ENCODE measurements at regions not wholly inside any gene's neighbourhood (a gene's known extent, or its start where the extent isn't known, plus 50 kb on each side); places are given as distances from the start of the nearest gene placed in this dataset.
A peak's percentile ranks its signal among the peaks of the same experiment; 100 is the strongest.
"Not testable (repeated sequence)": the region's sequence is repeated elsewhere in the genome, so short reads cannot be mapped to it uniquely, and the experiment has no call there.

GRCh38 chr21:13854638-13855037 lies 245.1 kb downstream of the POTED start:
- Histone ChIP-seq H3K27ac (no peak overlapping the region), H3K4me3 (no peak overlapping the region), H3K27me3 (no peaks in the 10 kb centered on the region), H3K36me3 (no peaks in the 10 kb centered on the region), H3K9me3 (no peaks in the 10 kb centered on the region), H3K4me1 (no peaks in the 10 kb centered on the region)
- DNase-seq (no peak), ATAC-seq (no peak), FAIRE-seq (no peak)
- intact Hi-C loops (cut with DNase I), result no loop called here
- WGBS, 2 donors, result 76 to 81% methylated on average over 7 of the region's 7 CpGs
- TF ChIP-seq, protein P1, sequence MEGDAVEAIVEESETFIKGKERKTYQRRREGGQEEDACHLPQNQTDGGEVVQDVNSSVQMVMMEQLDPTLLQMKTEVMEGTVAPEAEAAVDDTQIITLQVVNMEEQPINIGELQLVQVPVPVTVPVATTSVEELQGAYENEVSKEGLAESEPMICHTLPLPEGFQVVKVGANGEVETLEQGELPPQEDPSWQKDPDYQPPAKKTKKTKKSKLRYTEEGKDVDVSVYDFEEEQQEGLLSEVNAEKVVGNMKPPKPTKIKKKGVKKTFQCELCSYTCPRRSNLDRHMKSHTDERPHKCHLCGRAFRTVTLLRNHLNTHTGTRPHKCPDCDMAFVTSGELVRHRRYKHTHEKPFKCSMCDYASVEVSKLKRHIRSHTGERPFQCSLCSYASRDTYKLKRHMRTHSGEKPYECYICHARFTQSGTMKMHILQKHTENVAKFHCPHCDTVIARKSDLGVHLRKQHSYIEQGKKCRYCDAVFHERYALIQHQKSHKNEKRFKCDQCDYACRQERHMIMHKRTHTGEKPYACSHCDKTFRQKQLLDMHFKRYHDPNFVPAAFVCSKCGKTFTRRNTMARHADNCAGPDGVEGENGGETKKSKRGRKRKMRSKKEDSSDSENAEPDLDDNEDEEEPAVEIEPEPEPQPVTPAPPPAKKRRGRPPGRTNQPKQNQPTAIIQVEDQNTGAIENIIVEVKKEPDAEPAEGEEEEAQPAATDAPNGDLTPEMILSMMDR (IDR thresholded peaks at IDR 0.05), result no peak

- ATAC-seq; H3K27ac ChIP-seq; H3K4me3 ChIP-seq; DNase-seq; H3K36me3 ChIP-seq; intact Hi-C loops (cut with DNase I); H3K9me3 ChIP-seq; H3K4me1 ChIP-seq; H3K27me3 ChIP-seq; FAIRE-seq: not testable (repeated sequence)
- WGBS, 2 donors, result 73 to 78% methylated on average over 7 of the region's 7 CpGs
These were observed 241.2 kb downstream of the POTED start for GRCh38 chr21:13850808-13851207.

DNA sequence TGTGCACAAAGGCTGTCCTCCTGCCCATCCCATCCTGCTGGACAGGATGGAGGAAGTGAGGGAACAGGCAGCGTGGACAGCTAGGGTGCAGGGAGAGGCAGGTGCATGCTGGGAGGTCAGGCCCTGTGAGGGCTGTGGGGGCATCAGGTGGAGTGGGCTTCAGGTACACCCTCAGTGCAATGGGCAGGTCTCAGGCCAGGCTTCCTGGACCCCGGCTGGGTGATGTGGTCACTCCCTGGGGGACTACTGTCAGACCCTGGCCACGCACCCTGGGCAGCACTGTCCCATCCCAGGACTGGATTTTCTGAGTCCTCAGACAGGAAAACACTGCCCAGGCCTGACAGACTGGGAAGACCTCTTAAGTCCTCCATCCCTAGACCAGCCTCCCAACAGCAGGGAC lies 239.9 kb downstream of the POTED start:
- ATAC-seq; H3K36me3 ChIP-seq; H3K4me3 ChIP-seq; H3K27ac ChIP-seq; FAIRE-seq; intact Hi-C loops (cut with DNase I); H3K9me3 ChIP-seq; H3K4me1 ChIP-seq; H3K27me3 ChIP-seq: not testable (repeated sequence)
- peak in 1 of 6 donors; percentile 54 for DNase-seq
- 62 to 76% methylated on average over 3 of the region's 3 CpGs for WGBS, 2 donors

DNA sequence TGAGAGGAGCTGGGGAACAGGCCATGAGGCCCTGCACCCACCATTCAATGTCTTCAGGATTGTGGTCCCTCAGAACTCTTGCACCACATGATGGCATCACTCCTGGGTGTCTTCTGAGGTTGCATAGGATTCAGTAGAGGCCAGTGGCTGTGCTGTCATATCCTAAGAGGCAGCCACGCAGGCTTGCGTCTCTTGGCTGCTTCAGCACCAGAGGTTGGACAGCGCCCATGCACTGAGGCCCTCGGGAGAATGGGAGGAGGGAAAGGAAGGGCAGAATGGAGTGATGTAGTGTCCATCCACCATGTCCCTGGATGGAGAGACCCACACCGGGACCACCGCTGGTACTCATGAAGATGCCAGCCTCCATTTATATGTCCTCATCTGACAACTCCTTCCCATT lies 237.1 kb downstream of the POTED start:
- H3K27me3 ChIP-seq; H3K9me3 ChIP-seq; DNase-seq; H3K4me3 ChIP-seq; FAIRE-seq; intact Hi-C loops (cut with DNase I); H3K36me3 ChIP-seq; ATAC-seq; H3K27ac ChIP-seq; H3K4me1 ChIP-seq: not testable (repeated sequence)
- WGBS, 2 donors, result 38 to 50% methylated on average over 4 to 6 of the region's 6 CpGs

GRCh38 chr21:13844574-13844973 lies 235.0 kb downstream of the POTED start:
- H3K4me3 ChIP-seq; H3K27me3 ChIP-seq; H3K36me3 ChIP-seq; DNase-seq; H3K27ac ChIP-seq; H3K9me3 ChIP-seq; intact Hi-C loops (cut with DNase I); ATAC-seq; FAIRE-seq; H3K4me1 ChIP-seq: not testable (repeated sequence)
- WGBS, 2 donors, result 51 to 64% methylated on average over 6 of the region's 6 CpGs

DNA sequence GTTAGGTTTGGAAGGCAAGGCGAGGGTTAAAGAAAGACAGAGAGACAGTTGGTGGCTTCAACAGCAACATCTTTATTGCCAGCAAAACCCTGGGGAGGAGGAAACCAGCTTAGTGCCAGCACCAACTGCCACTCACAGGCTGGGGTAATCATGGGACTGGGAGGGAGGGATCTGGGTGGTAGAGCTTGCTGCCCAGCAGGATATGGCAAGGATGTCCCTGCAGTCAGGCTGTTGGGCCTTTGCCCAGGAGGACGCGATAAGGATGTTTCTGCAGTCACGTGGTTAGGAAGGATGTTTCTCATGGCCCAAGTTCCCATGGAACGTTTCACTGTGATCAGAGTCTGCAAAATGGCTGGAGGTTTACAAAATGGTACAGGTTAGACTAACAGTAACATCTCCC lies 233.5 kb downstream of the POTED start:
- intact Hi-C loops (cut with DNase I); H3K27ac ChIP-seq; H3K9me3 ChIP-seq; FAIRE-seq; H3K4me1 ChIP-seq; DNase-seq; ATAC-seq; H3K4me3 ChIP-seq; H3K27me3 ChIP-seq; H3K36me3 ChIP-seq: not testable (repeated sequence)
- 36 to 43% methylated on average over 5 of the region's 5 CpGs for WGBS, 2 donors

DNA sequence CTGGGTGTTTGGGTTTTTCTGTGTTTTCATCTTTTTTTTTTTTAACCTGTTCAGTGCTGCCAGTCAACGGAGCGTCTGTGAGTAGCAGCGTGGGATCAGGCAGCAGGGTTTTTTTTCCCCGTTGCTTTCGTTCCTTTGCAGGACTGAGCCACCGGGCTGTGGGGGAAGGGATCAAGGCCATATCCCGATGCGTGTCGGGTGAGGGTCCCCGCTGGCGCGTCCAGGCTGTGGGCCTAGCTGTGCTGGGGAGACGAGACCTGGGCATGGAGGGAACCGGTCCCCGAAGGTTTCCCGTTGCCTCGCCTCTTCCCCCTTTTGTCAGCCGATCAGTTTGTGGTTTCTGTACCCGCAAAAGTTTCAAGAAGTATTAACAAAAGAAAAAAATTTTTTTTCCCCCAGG lies 218.1 kb downstream of the POTED start:
- H3K4me1 ChIP-seq; ATAC-seq; H3K9me3 ChIP-seq; H3K36me3 ChIP-seq; H3K27me3 ChIP-seq; H3K27ac ChIP-seq; H3K4me3 ChIP-seq; FAIRE-seq; intact Hi-C loops (cut with DNase I): not testable (repeated sequence)
- 78 to 83% methylated on average over 19 of the region's 19 CpGs for WGBS, 2 donors
- DNase-seq, result peak in 1 of 6 donors; percentile 40

DNA sequence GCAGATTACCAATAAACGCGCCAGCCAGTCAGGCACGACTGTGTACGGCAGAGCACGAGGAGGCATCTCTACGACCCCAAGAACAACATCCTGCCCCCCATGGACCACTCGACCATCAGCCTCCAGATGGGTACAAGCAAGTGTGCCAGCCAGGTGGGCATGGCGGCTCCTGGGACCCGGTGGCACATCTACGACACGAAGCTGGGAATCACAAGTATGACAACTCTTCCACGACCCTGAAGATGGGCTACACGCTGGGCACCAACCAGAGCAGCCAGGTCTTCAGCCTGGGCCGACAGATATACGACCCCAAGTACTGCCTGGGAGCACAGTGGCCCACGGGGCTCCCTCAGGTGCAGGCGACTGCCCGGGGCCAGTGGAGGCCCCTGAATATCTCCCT lies 217.6 kb downstream of the POTED start:
- peak in 1 of 6 donors; percentile 39 for DNase-seq
- 73 to 79% methylated on average over 18 of the region's 18 CpGs for WGBS, 2 donors
- no peaks in the 10 kb centered on the region for H3K4me1 ChIP-seq
- no peaks in the 10 kb centered on the region for H3K36me3 ChIP-seq
- H3K4me3 ChIP-seq, result no peak overlapping the region
- intact Hi-C loops (cut with DNase I), result no loop called here
- no peak for ATAC-seq
- H3K27me3 ChIP-seq, result no peaks in the 10 kb centered on the region
- no peaks in the 10 kb centered on the region for H3K9me3 ChIP-seq
- H3K27ac ChIP-seq, result no peak overlapping the region
- FAIRE-seq, result no peak
- TF ChIP-seq, protein P1 (IDR thresholded peaks at IDR 0.05), result no peak

DNA sequence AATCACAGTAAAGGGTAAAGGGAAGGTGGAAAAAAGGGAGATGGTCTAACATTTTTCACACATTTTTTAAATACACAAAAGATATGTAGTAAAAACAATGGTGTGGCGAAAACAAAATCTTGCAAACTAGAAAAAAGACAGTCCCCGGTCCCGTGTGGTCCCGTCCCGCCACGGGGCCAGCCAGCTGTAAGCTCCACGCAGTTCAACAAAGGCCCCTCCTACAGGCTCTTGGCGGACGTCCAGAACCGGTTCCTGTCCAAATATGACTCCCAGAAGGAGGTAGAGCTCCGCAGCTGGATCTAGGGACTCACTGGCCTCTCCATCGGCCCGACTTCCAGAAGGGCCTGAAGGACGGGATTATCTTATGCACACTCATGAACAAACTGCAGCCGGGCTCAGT lies 216.9 kb downstream of the POTED start:
- FAIRE-seq; H3K36me3 ChIP-seq; H3K27ac ChIP-seq; ATAC-seq; H3K9me3 ChIP-seq; intact Hi-C loops (cut with DNase I); H3K4me3 ChIP-seq; H3K27me3 ChIP-seq; H3K4me1 ChIP-seq: not testable (repeated sequence)
- peak in 2 of 6 donors; percentile 14 to 48 for DNase-seq
- 73 to 82% methylated on average over 15 of the region's 15 CpGs for WGBS, 2 donors

DNA sequence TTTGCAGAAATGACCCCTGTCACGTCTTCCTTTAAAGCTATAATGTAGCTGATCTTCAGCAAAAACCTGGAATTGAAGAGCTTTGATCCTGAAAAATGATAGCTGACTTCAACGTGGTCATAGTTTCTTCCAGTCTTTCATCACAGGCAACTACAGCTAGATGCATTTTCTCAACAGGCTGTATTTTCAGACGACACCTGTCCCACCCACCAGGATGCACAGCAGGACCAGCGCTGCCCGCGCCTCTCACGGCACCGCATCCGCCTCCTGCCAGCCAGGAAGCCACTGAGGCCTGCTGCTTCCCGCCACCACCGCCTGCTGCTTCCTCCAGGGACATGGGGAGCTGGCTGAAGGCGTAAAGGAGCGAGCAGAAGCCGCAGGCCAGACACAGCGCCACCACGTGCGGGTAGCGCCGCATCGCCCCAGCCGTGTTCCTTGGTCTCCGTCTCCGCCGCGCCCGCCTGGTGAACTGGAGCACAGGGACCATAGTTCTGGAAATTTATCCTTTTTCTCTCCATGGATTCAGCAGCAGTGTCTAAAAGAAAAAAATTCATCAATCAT lies 215.7 kb downstream of the POTED start:
- ATAC-seq; H3K27ac ChIP-seq; H3K36me3 ChIP-seq; FAIRE-seq; H3K9me3 ChIP-seq; DNase-seq; H3K27me3 ChIP-seq; H3K4me3 ChIP-seq; intact Hi-C loops (cut with DNase I); H3K4me1 ChIP-seq: not testable (repeated sequence)
- WGBS, 2 donors, result 30 to 34% methylated on average over 6 to 9 of the region's 26 CpGs

- H3K4me1 ChIP-seq; FAIRE-seq; H3K36me3 ChIP-seq; H3K27ac ChIP-seq; H3K4me3 ChIP-seq; intact Hi-C loops (cut with DNase I); DNase-seq; H3K9me3 ChIP-seq; ATAC-seq; H3K27me3 ChIP-seq: not testable (repeated sequence)
- 34 to 36% methylated on average over 4 of the region's 4 CpGs for WGBS, 2 donors
These were observed 210.7 kb downstream of the POTED start for GRCh38 chr21:13820286-13820685.

All from pancreas (tissue), 10 donors.